NCI-H1436 (cell line): ENCODE measurements at regions not wholly inside any gene's neighbourhood (a gene's known extent, or its start where the extent isn't known, plus 50 kb on each side); places are given as distances from the start of the nearest gene placed in this dataset.
"Not testable (repeated sequence)": the region's sequence is repeated elsewhere in the genome, so short reads cannot be mapped to it uniquely, and the experiment has no call there.

Experiments
- DNase-seq: peaks from one replicate; lab custom pipeline; 2025; lab: John Stamatoyannopoulos, UW

DNA sequence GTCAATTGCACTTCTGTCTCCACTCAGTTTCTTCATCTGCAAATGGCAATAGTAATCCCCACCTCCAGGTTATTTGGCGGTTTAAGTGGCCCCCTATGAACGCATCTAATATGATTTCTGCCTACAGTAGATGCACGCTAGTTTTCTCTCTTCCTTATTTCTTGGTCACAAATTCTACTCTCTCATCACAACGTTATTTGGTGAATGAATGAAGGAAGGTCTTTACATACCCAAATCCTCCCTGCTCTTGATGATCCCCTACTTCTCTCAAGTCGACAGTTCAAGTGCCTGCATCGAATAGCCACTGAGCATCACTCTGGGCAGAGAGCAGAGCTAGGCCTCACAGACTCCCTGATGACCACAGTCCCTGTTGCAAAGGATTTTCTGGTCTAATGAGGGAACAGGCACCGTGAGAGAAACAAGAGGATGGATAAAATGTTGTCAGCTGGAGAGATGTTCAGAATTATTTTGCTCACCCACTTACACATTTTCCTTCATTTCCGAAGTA is 181.2 kb upstream of the SMAD3 start:
- no peak for DNase-seq

DNA sequence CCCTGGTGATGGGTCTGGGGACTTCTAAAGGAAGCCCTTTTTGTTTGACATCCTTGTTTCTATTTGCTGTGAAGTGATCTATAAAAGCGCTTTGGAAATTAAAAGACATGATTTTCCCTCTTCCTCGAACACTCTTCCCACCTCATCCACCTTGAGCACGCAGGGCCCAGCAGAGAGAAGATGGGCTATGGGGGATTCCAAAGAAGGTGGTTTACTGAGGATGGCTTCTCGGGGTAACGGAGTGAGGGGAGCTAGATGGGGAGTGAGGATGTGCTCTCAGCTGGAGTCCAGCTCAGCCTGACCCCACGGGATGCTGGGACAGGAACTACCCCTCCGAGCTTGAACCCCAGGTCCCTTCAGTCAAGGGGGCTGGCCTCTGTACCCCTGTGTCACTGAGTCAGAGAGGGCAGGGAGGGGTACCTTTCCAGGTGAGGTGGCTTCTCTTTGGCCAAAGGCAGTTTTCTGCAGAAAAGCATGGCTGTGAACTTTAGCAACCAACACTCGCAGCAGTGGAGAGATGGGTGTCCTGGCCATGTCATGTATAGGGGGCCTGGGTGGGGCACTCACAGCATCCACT is 180.7 kb upstream of the SMAD3 start:
- no peak for DNase-seq

GRCh38 chr15:66885281-66885915 is 180.0 kb upstream of the SMAD3 start:
- no peak for DNase-seq

DNA sequence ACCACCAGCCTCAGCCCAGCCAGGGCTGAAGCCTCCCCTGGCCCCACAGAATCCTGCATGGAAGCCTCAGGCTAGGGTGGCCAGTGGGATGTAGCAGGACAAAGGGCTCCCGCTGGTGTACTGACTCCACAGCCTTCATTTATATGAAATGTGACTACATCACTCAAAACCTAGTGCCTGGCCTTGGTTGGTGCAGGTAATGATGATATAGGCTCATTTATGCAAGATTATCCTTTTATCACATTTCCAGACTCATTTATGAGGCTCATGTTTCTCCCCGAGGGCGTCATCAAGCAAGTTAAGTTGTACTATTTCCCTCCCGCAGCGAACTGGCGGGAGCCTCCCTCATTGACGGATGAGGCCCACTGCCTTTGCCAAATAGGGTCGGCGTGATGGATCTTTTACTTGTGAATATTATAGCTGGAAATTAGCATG is 179.1 kb upstream of the SMAD3 start:
- DNase-seq: no peak

DNA sequence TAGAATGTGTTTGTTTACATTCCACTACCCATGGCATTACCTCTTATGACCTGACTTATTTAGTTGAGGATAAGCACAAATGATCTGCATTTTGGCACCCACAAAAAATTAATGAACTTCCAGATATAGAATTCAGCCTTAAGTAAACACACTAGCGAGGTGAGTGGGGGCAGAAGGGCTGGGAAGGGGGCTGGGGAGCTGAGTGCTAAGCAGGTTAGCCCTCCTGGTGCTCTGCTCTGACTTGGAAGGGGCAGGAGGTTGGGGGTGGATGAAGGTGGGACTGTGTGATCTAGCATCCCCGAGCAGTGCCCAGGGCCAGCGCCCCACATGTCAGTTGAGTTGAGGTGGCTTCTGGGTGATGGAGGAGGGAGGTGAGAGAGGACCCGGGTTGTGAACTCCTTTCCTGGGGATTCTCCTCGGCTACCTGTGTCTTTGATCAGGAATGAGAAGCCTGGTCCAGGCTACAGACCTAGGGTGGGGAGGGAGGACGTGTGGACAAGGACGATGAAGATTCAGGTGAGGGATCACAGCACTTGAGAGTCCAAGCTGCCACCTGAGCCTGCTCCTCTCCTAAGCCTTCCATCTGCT is 178.6 kb upstream of the SMAD3 start:
- no peak for DNase-seq

GRCh38 chr15:66889298-66889697 is 176.1 kb upstream of the SMAD3 start:
- DNase-seq: not testable (repeated sequence)

GRCh38 chr15:66891776-66892175 is 173.6 kb upstream of the SMAD3 start:
- no peak for DNase-seq

- no peak for DNase-seq
Observed at GRCh38 chr15:66893294-66893693, 172.1 kb upstream of the SMAD3 start.

DNA sequence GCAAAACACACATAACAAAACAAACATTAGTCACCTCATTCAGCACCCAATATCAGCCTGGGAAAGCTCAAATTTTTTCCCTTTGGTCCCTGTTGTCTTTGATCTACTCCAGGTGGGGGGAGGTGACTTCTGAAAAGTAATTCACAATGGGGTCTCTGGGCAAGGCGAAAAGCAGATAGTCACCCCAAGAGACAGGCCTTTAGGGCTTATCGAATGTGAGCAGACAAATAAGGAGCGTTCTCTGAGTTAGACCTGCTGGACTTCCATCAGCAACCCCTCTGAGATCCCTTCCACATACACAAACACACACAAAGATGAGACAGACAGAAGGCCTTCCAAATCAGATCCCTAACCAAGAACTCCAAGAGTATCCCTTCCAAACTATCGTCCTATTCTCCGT is 171.0 kb upstream of the SMAD3 start:
- no peak for DNase-seq

DNA sequence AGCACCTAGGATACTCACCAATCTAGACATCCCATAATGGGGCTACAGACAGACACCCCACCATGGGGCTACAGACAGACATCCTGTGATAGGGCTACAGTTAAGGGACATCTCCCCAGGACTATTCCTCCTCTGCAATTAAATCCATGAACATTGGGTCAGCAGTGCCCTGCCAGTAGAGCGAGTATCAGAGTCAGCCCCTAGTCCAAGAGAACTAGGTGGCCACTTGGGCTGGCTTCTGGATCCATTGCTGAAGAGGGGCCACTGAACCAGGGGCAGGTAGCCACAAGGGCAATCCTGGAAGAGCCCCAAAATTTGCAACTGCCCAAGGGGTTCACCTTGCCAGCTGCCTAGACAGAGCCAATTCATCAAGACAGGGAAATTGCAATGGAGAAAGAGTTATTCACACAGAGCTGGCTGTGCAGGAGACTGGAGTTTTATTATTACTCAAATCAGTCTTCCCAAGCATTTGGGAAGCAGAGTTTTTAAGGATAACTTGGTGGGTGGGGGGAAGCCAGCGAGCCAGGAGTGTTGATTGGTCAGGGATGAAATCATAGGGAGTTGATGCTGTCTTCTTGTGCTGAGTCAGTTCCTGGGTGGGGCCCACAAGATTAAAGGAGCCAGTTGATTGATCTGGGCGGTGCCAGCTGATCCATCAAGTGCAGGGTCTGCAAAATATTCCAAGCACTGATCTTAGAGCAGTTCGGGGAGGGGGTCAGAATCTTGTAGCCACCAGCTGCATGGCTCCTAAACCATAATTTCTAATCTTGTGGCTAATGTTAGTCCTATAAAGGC is 170.2 kb upstream of the SMAD3 start:
- no peak for DNase-seq

DNA sequence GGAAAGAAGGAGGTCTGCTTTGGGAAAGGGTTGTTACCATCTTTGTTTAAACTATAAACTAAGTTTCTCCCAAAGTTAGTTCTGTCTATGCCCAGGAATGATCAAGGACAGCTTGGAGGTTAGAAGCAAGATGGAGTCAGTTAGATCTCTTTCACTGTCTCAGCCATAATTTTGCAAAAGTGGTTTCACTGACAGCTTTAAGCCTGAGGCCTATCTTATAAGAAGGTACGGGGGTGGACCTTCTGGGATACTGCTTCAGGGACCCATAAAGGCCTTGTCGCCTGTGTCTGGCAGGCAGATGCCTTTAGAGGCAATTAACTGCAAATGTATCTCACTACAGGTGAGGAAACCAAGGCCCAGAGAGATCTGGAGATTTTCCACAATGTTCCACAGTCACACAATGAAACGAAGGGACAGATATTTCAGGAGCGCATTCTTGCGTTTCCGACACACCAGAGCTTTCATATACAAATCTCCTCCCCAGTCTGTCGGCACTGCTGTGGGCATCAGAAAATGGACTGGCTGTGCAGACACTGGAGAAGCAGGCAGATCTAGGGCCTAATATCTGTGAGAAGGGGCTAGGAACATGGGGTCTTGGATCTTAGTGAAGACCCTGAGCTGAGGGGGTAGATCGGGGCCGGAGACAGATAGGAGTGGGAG is 169.5 kb upstream of the SMAD3 start:
- DNase-seq: no peak

DNA sequence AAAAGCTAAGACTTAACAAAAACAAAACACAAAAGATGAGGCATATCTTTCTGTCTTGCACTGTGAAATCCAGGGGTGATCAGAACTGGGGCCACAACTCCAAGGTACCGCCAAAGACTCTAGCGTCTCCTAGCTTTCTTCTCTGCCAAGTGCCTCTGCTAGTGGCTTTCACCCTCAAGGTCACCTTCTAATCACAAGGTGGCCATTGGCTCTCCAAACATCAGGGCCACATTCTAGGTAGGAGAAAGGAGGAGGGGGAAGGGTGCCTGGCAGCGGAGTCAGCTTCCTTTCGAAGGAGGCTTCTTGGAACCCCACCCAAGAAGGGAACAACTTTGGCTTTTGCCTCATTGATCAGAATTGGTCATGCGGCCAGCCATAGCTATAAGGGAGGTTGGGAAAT is 168.8 kb upstream of the SMAD3 start:
- DNase-seq: no peak

DNA sequence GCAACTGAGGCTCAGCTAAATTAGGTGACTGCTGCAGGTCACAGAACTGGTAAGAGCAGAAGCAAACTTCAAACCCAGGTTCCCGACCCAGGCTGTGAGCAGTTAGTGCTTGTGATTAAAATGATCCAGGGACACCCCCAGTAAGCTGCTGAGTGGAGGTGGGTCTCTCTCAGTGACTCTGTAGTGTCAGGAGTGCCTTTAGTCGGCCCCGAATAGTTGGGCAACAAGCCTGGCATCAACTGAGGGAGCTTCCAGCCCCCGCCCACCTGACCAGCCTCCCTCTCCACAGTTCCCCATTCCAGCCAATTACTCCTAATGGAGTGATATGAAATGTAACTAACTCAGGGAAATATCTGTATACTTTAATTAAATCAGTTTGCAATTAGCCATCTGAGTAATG is 168.0 kb upstream of the SMAD3 start:
- no peak for DNase-seq

GRCh38 chr15:66897971-66898370 is 167.4 kb upstream of the SMAD3 start:
- DNase-seq: no peak

- DNase-seq: no peak
Observed at GRCh38 chr15:66898656-66899386, 166.6 kb upstream of the SMAD3 start.

DNA sequence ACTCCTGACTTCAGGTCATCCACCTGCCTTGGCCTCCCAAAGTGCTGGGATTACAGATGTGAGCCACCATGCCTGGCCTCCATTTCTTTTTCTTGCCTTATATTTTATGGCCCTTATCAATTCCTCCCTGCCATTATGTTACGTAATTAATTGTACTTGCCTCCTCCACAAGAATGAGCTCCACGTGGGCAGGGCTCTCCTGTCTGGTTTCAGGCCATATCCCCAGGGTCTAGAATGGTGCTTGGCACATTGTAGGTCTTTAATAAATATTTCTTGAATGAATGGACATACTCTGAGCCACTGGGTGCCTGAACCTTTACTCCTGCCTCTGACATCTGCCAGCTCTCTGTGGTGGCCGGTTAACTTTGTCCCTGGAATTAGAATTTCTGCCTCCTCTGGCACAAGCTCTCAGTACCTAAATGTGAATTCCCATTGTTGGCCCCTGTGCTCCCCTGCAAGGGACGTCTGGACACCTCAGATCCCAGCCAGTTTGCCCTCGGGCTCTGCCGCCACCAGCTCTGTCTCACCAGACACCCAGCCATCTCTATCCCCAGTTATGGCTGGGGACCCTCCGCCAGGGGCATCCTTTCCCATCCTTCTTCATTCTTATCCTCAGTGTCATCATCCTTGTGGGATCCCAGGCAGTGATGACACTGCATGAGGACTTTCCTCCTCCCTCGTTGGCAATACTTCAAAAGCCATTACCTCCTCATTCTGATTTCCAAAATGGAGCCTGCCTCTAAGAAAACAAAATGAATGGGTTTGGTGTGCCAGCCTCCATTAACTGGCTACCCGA is 165.6 kb upstream of the SMAD3 start:
- DNase-seq: no peak

DNA sequence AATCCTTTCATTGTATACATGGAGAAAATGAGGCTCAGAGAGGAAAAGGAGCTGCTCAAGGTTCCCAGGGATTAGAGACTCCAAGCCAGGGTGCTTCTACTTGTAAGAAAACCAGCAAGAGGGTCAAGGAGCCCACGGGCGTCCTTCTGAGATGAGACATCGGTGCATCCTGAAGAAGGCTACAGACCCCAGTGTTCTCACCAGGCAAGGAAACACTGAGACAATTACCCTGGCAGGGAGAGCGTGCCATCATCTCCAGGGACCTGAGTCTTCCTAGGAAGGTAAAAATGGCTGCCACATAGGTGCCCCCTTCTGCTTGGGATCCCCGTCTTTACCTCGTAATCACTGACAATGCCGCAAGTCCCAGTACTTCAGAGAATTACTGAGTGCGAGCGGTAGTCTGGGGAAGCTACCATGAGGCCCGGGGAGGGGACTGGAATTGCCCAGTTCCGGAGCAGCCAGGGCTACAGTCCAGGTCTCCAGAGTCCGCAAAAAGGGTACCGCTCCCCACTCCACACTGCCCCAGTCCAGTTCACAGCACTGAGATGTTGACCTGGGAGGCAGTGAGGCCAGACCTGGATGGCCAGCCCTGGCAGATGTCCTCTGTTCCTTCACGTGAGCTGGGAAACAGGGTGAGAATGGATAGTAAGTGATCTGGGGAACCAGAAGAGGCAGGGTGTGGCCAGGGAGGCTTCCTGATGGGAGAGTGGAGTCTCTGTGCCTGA is 164.7 kb upstream of the SMAD3 start:
- no peak for DNase-seq

- DNase-seq: no peak
Observed at GRCh38 chr15:66901336-66902100, 163.9 kb upstream of the SMAD3 start.

- no peak for DNase-seq
Observed at GRCh38 chr15:66905185-66905584, 160.2 kb upstream of the SMAD3 start.
